ENCODE measurements at regions not wholly inside any gene's neighbourhood (a gene's known extent, or its start where the extent isn't known, plus 50 kb on each side); places are given as distances from the start of the nearest gene placed in this dataset.
"Not testable (repeated sequence)": the region's sequence is repeated elsewhere in the genome, so short reads cannot be mapped to it uniquely, and the experiment has no call there.

- no peak for DNase-seq (ENCODE audit: low spot score)
These were observed 84.7 kb upstream of the HMGA2 start for GRCh38 chr12:65739606-65740005.

DNA sequence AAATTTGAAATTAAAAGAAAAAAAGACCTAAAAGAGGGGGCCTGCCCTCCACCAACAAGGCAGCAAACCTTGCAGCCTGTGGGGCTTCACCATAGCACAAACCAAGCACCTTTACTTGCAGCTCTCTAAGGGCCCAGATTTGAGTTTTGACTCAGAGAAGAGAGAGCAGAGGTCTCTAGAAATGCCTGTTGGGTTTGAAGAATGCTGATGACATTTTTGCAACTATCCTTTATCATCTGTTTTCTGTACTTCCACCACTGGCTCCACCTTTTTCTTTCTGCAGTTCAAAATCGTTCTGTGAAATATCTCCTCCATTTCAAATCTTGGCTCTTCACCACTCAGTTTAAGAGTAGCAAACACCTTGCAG is 83.8 kb upstream of the HMGA2 start:
- DNase-seq (ENCODE audit: low spot score) = no peak

DNA sequence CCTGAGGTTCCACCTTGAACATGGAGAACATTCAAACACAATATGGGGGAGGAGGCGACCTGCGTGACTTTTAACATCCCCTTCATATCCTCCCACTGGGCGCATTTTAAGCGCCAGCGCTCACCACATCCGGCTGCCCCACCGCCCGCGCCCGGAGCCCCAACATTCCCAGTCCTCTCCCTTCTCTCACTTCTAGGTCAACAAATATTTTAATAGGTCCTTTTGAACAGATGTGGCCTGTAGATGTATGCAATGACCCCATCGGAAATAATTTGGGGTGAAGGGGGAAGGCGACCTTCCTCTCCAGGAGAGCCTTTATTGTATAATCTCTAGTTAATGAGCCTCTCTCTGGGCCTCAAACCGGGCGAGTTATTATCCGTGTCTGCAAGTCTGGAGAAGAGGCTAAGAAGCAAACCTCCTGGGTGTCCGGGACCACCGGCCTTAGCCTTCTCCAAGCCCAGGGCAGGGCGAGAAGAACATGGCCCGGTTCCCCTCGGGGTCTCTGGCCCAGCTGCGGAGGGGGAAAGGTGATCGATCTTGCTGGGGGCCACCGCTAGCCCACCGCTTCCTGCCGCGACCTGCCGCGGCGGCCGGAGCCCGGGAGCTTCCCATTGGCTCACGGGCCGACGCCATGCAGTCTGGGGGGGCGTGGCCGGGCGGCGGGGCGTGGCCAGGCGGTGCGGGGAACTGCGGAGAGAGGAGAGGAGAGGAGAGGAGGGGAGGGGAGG is 83.2 kb upstream of the HMGA2 start:
- no peak for DNase-seq (ENCODE audit: low spot score)

DNA sequence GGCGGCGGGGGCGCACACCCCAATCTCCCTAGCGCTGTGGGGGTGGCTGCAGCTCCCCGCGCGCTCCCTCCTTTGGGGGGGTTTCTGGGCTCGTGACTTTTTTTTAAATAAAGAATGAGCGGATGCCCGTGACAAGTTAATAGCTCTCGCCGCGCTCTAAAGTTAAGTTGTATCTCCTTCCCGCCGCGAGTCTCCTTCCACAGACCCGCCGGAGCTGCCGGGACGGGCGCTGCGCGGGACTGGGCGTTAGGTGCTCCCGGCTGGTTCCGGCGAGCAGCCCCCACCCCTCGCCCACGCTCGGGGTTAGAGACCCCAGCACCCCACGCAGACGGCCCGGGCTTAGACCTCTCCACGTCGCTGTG is 82.6 kb upstream of the HMGA2 start:
- DNase-seq (ENCODE audit: low spot score) = no peak

DNA sequence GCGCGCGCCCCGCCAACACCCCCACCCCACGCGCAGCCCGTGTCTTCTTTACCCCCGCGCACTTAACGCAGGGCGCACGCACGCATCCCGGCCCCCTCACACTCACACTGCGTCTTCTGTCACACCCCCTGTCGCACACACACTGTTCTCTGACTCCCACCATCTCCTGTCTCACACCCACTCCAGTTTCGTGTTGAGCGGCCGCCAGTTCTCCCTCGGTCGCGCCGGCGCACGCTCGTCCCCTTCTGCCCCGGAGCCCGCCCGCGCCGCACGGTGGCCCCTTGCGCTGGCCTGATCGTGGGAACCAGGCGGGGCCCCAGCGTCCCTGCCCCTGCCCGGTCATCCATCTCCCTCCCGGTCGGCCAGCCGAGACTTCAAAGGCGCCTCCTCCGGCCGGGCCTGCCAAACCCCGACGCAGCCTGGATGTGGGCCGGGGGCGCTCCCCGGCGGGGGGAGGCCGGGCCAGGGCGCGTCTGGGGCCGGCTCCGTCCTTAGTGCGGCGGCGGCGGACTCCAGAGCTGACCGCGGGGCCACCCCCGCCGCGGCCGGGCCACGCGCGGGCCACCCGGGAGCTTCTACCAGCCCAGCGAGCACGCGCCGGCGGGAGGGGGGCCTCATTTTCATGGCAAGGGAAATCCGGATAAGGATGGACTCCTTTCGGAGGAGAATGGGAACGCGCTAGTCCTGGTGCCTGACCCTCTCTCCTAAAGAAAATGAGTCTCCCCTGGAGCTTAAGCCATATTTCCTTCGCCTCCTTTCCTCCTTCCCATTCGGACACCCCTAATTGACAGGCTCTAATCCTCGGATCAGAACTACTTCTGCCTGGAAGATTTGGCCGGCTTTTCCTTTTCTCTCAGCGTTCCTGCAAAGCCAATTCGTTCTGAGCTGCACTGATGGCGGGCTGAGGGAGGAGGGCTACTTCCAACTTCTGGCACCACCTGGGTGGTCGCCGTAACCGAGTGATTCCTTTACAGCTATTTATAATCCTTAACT is 82.0 kb upstream of the HMGA2 start:
- no peak for DNase-seq (ENCODE audit: low spot score)

GRCh38 chr12:65744236-65744840 is 79.9 kb upstream of the HMGA2 start:
- DNase-seq (ENCODE audit: low spot score) = not testable (repeated sequence)

GRCh38 chr12:65747338-65747737 is 76.9 kb upstream of the HMGA2 start:
- DNase-seq (ENCODE audit: low spot score) = no peak

DNA sequence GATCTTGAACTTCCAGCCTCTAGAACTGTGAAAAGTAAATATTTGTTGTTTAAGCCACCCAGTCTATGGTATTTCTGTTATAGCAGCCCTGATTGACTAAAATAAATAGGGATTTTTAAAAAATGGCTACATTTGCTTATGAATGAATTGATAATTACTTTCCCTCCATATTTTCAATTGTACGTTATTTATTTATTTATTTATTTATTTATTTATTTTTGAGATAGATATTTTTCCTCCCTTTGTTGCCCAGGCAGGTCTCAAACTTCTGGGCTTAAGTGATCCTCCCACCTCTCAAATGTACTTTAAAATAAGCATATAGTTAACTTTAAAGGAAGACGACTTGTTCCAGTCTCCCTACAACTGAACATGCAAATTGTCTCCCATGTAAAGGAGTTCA is 76.0 kb upstream of the HMGA2 start:
- no peak for DNase-seq (ENCODE audit: low spot score)

- no peak for DNase-seq (ENCODE audit: low spot score)
These were observed 70.0 kb upstream of the HMGA2 start for GRCh38 chr12:65754290-65754689.

GRCh38 chr12:65754744-65755595 is 69.3 kb upstream of the HMGA2 start:
- no peak for DNase-seq (ENCODE audit: low spot score)

DNA sequence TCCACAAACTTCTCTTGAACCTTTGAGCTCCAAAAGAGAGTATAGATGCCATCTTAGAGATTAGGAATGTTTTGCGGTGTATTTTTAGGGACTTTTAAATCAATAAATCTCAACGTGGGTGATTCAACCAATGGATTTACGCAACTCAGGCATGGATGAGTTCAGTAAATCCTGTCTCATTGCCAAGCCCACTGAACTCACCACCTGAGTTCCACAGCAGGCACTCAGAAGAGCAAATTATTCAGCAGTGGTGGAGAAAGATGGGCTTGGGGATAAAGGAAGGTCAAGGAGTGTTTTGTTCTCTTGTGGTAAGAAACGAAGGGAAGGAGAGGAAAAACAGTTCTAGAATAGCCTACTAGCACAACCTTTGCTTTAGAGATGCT is 68.7 kb upstream of the HMGA2 start:
- DNase-seq (ENCODE audit: low spot score) = no peak

- DNase-seq (ENCODE audit: low spot score) = no peak
These were observed 68.0 kb upstream of the HMGA2 start for GRCh38 chr12:65756267-65756666.

DNA sequence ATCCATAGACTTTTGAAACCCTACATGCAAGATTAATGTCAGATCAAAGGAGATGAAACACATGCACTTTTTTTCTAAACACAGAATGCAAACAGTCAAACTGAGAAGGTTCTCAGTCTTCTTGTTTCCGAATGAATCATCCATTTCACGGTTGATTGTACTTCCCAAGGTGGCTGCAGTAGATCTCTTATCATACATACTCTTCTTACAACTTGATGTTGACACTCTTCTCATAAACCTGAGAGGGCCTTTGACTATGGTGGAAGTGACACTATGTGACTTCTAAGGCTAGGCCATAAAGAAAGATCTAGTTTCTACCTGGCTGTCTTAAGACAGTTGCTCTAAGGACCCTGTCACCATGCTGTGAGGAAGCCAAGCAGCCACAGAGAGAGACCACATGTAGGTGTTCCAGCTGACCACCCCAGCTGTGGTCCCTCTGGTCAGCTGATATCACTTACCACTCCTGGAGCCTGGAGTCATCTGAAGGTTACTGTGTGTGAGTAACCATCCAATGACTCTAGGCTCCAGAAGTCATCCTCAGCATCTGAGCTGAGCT is 67.2 kb upstream of the HMGA2 start:
- DNase-seq (ENCODE audit: low spot score) = no peak

DNA sequence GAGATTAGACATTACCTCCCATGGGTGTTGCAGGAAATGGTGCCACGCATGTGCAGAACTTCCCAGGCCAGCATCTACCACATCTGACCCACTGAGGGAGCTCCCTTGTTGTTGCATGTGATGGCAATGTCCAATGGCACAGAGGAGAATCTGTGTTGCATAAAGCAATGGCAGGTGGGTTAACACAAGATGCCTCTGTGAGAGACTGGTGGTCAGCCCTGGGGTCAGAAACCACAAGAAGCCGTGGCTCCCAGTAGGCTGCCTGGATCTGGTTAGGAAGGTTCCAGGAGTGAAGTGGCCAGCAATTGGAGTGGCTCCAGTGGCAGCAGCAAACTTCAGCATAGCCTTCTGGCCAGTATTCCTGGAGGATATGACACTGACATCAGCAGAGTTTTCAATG is 65.9 kb upstream of the HMGA2 start:
- no peak for DNase-seq (ENCODE audit: low spot score)

DNA sequence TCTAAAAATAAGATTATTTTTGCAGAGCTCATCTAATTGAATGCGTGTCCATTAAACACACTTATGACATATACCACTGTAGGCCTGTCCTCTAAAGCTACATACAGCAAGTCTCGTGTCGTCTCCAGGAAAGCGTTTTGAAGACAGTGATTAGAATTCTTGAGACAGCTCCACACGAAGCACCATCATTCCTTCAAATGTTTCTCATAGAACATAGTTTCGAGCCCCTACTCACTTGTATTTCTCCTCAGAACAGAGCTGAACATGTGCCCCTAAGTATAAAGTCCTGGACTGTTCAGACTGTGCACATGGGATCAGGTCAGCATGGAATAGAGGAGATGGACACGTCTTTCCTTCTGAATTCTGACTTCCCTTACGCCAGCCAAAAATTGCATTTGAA is 64.5 kb upstream of the HMGA2 start:
- no peak for DNase-seq (ENCODE audit: low spot score)

DNA sequence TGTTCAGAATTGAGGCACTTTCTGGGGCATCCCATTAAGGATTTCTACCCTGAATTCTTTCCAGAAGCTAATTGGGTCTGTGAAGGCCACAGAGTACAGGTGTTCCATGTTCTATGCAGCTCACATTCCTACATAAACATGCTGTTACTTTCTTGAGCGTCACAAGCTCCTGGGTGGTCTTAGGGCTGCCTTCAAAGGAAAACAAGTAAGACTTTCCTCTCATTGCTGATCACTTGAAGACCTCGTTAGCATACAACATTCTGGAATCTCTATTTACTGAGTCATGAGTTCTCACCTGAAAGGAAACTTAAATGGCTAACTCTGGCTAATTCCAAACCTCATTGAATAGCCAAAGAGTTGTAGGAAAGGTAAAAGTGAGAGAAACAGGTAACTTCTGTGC is 63.0 kb upstream of the HMGA2 start:
- no peak for DNase-seq (ENCODE audit: low spot score)

- no peak for DNase-seq (ENCODE audit: low spot score)
These were observed 60.0 kb upstream of the HMGA2 start for GRCh38 chr12:65764325-65764724.

DNA sequence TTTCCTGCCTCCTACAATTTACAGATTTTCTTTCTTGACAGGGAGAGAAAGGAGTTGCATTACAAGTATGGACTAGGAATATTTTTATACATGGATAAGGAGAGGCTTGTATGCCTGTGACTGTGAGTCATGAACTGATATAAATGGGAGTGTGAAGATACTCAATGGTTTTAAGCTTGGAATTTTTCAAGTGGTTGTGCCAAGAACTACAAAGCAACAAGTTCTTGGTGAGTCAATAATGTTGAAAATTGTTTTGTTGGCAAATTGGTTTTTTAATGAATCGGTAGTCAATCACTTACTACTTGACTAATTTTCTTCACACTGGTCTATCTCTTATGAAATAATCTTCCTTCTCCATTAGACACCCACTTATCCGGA is 58.9 kb upstream of the HMGA2 start:
- DNase-seq (ENCODE audit: low spot score) = no peak

- DNase-seq (ENCODE audit: low spot score) = no peak
These were observed 54.4 kb upstream of the HMGA2 start for GRCh38 chr12:65769880-65770279.
